ES-I3 (cell line): ENCODE measurements at regions not wholly inside any gene's neighbourhood (a gene's known extent, or its start where the extent isn't known, plus 50 kb on each side); places are given as distances from the start of the nearest gene placed in this dataset.
A peak's percentile ranks its signal among the peaks of the same experiment; 100 is the strongest.
"Not testable (repeated sequence)": the region's sequence is repeated elsewhere in the genome, so short reads cannot be mapped to it uniquely, and the experiment has no call there.

Experiments used
- H3K36me3 ChIP-seq: 2 replicates; pipeline ENCODE4 v1.6.1; 2013; ENCODE audit warnings: mild to moderate bottlenecking, low read length, control low read depth, moderate library complexity; ENCODE audit not compliant: insufficient read depth
- H3K4me1 ChIP-seq: 2 replicates; pipeline ENCODE4 v1.6.1; 2013; ENCODE audit warnings: mild to moderate bottlenecking, control low read depth, low read length; ENCODE audit not compliant: insufficient read depth
- H3K9ac ChIP-seq: 2 replicates; pipeline ENCODE4 v1.6.1; 2013; ENCODE audit warnings: low read depth, mild to moderate bottlenecking, low read length, moderate library complexity
- H3K9me3 ChIP-seq: 2 replicates; pipeline ENCODE4 v1.6.1; 2013; ENCODE audit warnings: mild to moderate bottlenecking, low read length, moderate library complexity; ENCODE audit not compliant: control insufficient read depth, insufficient read depth

DNA sequence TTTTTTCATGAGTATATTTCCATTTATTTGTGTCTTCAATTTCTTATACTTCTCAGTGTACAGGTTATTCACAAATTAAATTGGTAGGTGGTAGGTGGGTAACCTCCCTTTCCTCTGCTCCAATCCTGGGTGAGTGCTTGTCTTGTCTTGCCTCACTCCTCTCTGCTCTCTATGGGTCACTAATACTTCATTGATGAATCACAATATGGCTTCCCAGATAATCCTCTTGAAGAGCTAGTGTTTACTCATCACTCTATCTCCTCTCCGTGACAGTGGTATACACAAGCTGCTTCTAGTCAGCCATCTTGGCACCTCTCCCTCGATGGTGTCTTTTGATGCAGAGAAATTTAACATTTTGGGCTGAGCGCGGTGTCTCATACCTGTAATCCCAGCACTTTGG lies 331.8 kb upstream of the NMUR2 start:
- Histone ChIP-seq H3K9ac (no peak overlapping the region), H3K9me3 (no peaks in the 10 kb centered on the region), H3K4me1 (no peaks in the 10 kb centered on the region), H3K36me3 (no peaks in the 10 kb centered on the region)

DNA sequence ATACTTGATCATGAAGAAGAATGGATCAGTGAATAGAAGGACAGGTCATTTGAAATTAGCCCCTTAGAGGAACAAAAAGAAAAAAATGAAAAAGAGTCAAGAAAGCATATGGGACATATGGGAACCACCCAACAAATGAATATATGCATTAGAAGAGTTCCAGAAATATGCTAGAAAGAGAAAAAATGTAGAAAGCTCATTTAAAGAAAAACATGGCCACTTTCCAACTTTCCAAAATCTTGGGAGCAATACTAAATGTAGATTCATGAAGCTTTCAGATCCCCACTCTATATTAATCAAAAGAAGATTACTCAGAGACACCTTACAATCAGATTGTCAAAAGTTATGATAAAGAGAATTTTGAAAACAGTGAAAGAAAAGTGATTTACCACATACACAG lies 334.8 kb upstream of the NMUR2 start:
- no peaks in the 10 kb centered on the region for H3K9me3 ChIP-seq
- H3K9ac ChIP-seq: no peak overlapping the region
- no peaks in the 10 kb centered on the region for H3K36me3 ChIP-seq
- H3K4me1 ChIP-seq: no peaks in the 10 kb centered on the region

- H3K9ac ChIP-seq: peak overlapping the region; percentile 21
- H3K4me1 ChIP-seq, H3K9me3 ChIP-seq, H3K36me3 ChIP-seq: not testable (repeated sequence)
These were observed 336.0 kb upstream of the NMUR2 start for GRCh38 chr5:152741126-152741525.

DNA sequence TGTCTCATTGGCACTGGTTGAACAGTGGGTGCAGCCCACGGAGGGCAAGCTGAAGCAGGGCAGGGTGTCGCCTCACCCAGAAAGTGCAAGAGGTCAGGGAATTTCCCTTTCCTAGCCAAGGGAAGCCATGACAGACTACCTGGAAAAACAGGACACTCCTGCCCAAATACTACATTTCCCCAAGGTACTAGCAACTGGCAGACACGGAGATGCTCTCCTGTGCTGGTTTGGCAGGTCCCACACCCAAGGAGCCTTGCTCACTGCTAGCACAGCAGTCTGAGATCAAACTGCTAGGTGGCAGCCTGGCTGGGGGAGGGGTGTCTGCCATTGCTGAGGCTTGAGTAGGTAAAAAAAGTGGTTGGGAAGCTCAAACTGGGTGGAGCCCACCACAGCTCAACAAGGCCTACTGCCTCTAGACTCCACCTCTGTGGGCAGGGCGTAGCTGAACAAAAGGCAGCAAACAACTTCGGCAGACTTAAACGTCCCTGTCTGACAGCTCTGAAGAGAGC lies 382.7 kb upstream of the NMUR2 start:
- not testable (repeated sequence) for H3K9ac ChIP-seq, H3K4me1 ChIP-seq, H3K36me3 ChIP-seq, H3K9me3 ChIP-seq

DNA sequence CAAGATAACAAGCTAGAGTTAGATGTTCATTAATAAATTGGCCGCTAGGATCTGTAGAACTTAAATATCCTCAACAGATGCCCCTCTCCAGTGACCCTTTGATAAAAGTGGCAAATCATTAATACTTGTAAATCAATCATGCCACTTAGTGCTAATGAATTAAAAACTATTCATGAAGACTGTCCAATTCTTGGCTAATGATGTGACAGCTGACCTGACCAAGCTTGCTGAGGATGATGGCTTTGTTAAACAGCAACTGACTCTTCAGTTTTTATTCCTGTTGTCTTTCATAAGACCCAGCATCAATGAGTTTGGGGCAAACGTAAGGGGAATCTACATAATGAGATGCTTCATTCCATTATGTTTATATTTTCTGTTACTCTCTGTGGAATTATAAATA lies 396.8 kb upstream of the NMUR2 start:
- no peaks in the 10 kb centered on the region for H3K4me1 ChIP-seq
- no peaks in the 10 kb centered on the region for H3K36me3 ChIP-seq
- no peak overlapping the region for H3K9ac ChIP-seq
- H3K9me3 ChIP-seq: no peaks in the 10 kb centered on the region

DNA sequence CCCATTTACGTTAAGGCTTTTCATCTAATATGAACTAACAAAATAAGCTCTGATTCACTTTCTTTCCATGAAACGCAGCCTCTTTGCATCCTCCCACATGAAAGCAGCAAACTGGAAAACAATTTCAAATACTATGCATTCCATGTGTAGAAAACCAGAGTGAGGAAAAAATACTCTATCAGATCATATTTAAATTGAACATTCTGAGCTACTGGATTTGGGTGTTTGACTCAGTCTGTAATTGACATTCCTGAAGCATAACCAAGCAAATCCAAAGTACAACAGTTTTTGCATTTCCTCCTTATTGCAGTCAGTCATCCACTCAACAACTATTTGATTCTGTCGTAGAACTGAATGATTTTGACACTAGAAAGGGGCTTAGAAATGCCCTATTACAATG lies 399.1 kb upstream of the NMUR2 start:
- H3K9ac ChIP-seq: no peak overlapping the region
- H3K4me1 ChIP-seq: no peaks in the 10 kb centered on the region
- no peaks in the 10 kb centered on the region for H3K36me3 ChIP-seq
- H3K9me3 ChIP-seq: no peaks in the 10 kb centered on the region

- Histone ChIP-seq H3K4me1 (no peaks in the 10 kb centered on the region), H3K9ac (no peak overlapping the region), H3K36me3 (no peaks in the 10 kb centered on the region; the same call in 1 of the 2 replicates), H3K9me3 (peaks cover 9% of the 10 kb centered on the region)
These were observed 406.9 kb upstream of the NMUR2 start for GRCh38 chr5:152811988-152812387.

DNA sequence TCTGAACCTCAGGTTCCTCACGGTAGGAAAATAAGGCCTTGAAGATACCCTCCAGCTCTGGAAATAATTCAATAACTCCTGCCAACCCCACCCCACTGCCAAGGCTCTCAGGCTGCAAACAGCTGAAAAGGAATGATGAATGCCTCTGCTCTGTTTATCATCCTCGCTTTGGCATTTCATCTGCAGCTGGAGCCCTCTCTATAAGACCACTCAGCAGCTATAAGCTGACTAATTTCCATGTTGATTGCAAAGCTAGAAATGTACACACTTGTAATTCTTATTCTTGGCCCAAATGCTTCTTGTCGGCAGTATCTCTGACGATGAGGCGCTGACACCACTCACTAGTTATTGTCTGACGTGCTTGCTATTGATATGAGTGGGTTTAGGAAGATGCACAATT lies 408.4 kb upstream of the NMUR2 start:
- Histone ChIP-seq H3K36me3 (no peaks in the 10 kb centered on the region; the same call in 1 of the 2 replicates), H3K4me1 (no peaks in the 10 kb centered on the region), H3K9ac (no peak overlapping the region), H3K9me3 (peaks cover 9% of the 10 kb centered on the region)

- Histone ChIP-seq H3K9ac (no peak overlapping the region), H3K4me1 (no peaks in the 10 kb centered on the region), H3K9me3 (no peaks in the 10 kb centered on the region), H3K36me3 (no peaks in the 10 kb centered on the region)
These were observed 414.8 kb upstream of the NMUR2 start for GRCh38 chr5:152819891-152820290.

- Histone ChIP-seq H3K36me3 (no peaks in the 10 kb centered on the region), H3K9ac (no peak overlapping the region), H3K9me3 (no peaks in the 10 kb centered on the region), H3K4me1 (no peaks in the 10 kb centered on the region)
These were observed 419.2 kb upstream of the NMUR2 start for GRCh38 chr5:152824316-152824715.

DNA sequence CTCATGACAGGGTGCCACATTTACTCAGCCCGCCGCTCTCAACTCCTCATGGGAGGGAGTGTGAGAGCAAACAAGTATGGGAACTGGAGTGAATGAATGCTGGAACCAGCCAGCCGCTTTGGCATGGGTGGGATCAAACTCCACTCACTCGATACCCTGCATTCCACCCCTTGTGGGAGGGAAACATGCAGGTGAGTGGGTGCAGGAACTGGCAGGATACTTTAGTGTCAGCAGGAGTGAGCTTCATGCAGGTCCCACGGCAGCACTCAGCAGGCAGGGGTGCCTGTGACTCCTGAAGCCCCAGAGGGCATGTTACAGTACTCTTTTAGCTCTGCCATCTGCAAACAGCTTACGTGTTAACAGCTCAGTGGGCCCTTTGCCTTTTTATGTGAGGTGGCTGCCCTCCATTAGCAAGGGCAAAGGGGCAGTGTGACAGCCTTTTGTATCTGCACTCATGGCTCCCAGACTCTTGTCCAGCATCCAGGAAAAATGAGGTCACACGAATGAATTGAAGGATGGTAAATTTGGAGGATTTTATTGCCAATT lies 433.2 kb upstream of the NMUR2 start:
- no peaks in the 10 kb centered on the region for H3K9me3 ChIP-seq
- no peak overlapping the region for H3K9ac ChIP-seq
- H3K4me1 ChIP-seq: no peaks in the 10 kb centered on the region
- H3K36me3 ChIP-seq: no peaks in the 10 kb centered on the region

- Histone ChIP-seq H3K4me1 (no peaks in the 10 kb centered on the region), H3K9me3 (no peaks in the 10 kb centered on the region), H3K36me3 (no peaks in the 10 kb centered on the region)
These were observed 439.6 kb upstream of the NMUR2 start for GRCh38 chr5:152844713-152845112.

GRCh38 chr5:152853361-152853760 lies 448.3 kb upstream of the NMUR2 start:
- no peaks in the 10 kb centered on the region for H3K36me3 ChIP-seq
- H3K9ac ChIP-seq: no peak overlapping the region
- H3K4me1 ChIP-seq: peaks cover 24% of the 10 kb centered on the region
- H3K9me3 ChIP-seq: no peaks in the 10 kb centered on the region

More at GRCh38 chr5:152844713-152845112, 439.6 kb upstream of the NMUR2 start:
- no peak overlapping the region for H3K9ac ChIP-seq

DNA sequence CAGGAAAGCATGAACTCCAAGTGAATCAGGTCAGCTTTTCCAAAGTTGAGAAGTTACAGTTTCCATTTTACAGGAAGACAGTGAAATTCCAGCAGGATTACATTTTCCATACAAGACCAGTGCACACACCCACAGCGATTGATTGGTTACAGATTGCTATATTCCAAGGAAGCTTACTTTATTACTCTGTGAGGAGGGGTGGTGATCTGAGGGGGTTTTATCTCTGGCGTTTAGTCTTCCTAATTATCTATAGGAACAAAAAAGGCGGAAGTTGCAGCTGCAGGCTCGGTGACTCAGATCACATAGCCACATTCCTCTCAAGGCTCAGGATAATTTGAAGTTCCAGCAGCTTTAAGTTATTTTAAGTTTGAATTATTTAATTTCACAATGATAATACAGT lies 450.4 kb upstream of the NMUR2 start:
- H3K9me3 ChIP-seq: no peaks in the 10 kb centered on the region
- H3K4me1 ChIP-seq: peaks cover 24% of the 10 kb centered on the region
- H3K9ac ChIP-seq: no peak overlapping the region
- H3K36me3 ChIP-seq: no peaks in the 10 kb centered on the region

DNA sequence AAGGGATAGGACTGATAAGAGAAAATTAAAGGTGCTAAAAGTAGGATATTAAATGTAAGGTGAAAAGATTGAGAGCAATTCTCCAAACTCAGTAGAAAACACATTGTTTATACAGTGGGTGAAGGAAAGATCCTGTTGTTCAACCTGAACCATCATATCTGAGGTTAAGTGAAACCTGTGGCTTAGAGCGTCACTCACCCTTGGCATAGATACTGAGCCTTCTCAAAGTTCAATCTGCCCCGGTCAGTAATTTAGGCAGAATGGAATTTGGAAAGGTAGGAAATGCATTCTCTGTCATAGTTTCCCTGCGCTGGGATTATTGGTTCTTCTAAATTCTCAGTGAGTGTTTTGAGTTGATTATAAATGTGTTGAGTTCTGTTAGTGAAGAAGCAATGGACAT lies 456.2 kb upstream of the NMUR2 start:
- no peak overlapping the region for H3K9ac ChIP-seq
- H3K4me1 ChIP-seq: no peaks in the 10 kb centered on the region

DNA sequence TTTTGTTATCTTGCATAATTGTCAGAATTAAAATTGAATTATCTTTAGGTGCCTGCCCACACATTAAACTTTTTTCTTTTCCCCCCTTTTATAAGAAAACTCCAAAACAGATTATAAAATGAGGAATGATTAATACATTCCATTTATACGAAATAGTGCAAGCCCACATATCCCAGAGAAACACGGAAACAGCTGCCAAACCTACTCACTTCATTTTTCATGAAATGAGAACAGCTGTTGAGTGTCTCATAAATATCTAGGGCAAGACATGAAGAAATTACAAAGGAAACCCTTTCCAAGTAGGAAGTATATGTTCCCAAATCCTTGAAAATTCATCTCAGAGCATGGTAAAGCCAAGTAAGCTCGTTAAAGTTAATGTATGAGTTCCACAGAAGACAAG lies 459.4 kb upstream of the NMUR2 start:
- Histone ChIP-seq H3K4me1 (no peaks in the 10 kb centered on the region), H3K9me3 (no peaks in the 10 kb centered on the region), H3K36me3 (no peaks in the 10 kb centered on the region), H3K9ac (no peak overlapping the region)

More for the DNA sequence above, 456.2 kb upstream of the NMUR2 start:
- Histone ChIP-seq H3K9me3 (no peaks in the 10 kb centered on the region), H3K36me3 (no peaks in the 10 kb centered on the region)
